RWPE1 (cell line): ENCODE measurements at regions not wholly inside any gene's neighbourhood (a gene's known extent, or its start where the extent isn't known, plus 50 kb on each side); places are given as distances from the start of the nearest gene placed in this dataset.

ENCODE experiments used
- CTCF ChIA-PET: fragments of 350-600 bp; sonication (Branson Sonifier 250); formaldehyde crosslinking; extraction: SDS; loops from one replicate; lab custom pipeline; 2021; lab: Yijun Ruan, JAX
- POLR2A ChIA-PET: fragments of 400-600 bp; formaldehyde crosslinking; extraction: SDS; loops from one replicate; lab custom pipeline; 2020; ENCODE audit warnings: antibody characterized with exemption; ENCODE audit not compliant: low non-redundant PET; lab: Yijun Ruan, JAX
- DNase-seq: peaks from one replicate; pipeline ENCODE4 v3.0.0; 2012; ENCODE audit warnings: low spot score
- H3K27ac ChIP-seq: fragments of 450-650 bp; 2 replicates; pipeline ENCODE4 v1.5.1; 2017
- TF ChIP-seq, protein P1 (sequence below): fragments of 450-650 bp; conservative IDR thresholded peaks from 2 replicates; pipeline ENCODE4 v1.5.1; 2017; ENCODE audit warnings: low read depth, mild to moderate bottlenecking

DNA sequence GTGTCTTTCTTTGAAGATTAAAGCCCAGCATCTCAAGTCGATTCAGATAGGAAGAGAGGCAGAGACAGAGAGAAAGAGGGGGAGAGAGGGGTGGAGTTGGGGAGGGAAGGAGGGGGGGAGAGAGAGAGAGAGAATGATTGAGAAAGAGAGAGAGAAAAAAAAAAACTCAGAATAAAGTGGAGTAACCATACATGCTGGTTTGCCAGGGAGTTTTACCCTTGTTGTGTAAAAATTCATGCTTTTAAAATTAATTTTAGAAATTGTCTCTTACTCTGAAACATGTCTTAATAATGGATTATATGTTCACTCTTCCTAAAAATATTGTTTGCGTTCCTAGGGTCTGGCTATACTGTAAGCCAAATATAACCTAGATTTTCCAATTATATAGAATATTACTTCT, 908.5 kb downstream of the DSC3 start:
- TF ChIP-seq, protein P1, sequence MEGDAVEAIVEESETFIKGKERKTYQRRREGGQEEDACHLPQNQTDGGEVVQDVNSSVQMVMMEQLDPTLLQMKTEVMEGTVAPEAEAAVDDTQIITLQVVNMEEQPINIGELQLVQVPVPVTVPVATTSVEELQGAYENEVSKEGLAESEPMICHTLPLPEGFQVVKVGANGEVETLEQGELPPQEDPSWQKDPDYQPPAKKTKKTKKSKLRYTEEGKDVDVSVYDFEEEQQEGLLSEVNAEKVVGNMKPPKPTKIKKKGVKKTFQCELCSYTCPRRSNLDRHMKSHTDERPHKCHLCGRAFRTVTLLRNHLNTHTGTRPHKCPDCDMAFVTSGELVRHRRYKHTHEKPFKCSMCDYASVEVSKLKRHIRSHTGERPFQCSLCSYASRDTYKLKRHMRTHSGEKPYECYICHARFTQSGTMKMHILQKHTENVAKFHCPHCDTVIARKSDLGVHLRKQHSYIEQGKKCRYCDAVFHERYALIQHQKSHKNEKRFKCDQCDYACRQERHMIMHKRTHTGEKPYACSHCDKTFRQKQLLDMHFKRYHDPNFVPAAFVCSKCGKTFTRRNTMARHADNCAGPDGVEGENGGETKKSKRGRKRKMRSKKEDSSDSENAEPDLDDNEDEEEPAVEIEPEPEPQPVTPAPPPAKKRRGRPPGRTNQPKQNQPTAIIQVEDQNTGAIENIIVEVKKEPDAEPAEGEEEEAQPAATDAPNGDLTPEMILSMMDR, result no peak
- no peak overlapping the region for H3K27ac ChIP-seq
- ChIA-PET POLR2A (no interaction called here), CTCF (no interaction called here)
- DNase-seq, result no peak

DNA sequence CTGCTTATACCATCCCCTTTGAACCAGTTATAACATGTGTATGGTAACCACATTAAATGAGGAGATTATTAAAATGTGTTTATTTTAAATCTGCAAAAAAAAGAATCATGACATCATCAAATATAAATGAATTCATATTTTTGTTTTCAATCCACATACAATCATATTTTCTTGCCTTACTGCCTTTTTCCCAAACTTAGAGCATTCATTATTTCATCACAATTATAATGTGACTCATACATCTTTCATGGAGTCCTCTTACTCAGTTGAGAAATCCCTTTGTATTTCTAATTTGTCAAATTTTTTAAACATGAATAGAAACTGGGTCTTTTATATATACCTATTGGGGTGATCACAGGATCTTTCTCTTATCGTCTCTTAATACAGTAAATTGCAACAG, 909.6 kb downstream of the DSC3 start:
- ChIA-PET CTCF (no interaction called here), POLR2A (no interaction called here)
- no peak overlapping the region for H3K27ac ChIP-seq
- TF ChIP-seq, protein P1, result no peak
- DNase-seq, result peak; percentile 21

DNA sequence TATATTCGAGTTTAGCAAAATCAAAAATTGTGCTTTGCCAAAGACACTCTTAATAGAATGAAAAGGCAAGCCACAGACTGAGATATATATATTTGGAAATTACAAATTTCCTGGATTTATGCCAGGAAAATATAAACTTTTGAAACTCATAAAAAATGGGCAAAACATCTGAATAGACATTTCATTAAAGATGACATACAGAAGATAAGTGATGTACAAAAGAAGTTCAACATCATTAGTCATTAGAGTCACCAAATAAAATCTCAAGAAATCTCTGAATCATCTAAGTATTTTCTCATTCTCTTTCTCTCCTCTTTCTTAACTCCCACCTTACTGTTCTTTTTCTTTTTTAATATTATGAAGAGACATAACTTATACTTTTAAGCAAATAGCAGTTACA, 921.1 kb downstream of the DSC3 start:
- DNase-seq, result no peak
- ChIA-PET CTCF (no interaction called here), POLR2A (no interaction called here)
- TF ChIP-seq, protein P1, result no peak
- H3K27ac ChIP-seq, result no peak overlapping the region

DNA sequence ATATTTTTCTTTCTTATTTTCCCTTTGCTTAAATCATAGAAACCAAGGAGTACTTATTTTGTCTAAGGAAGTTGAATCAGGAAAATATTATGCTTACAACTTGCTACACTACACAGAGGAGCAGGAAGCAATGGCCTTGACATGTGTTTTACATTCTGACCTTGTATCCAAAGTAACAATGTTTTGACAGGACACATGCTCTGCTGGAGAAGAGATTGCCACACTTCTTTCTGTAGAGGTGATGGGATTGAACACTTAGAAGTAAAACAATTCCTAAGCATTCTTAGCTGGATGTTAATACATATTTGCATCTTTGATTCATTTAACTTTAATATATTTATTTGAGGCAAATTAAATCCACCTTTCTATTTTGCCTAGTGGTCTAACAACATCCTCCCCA, 929.1 kb downstream of the DSC3 start:
- H3K27ac ChIP-seq, result no peak overlapping the region
- TF ChIP-seq, protein P1, result no peak
- DNase-seq, result no peak
- POLR2A ChIA-PET, result no interaction called here
- CTCF ChIA-PET, result interaction anchor here (0.6 kb wide), 1 partner anchor 282 kb away, joined by 3 read pairs; no protein-coding TSS in a partner anchor

DNA sequence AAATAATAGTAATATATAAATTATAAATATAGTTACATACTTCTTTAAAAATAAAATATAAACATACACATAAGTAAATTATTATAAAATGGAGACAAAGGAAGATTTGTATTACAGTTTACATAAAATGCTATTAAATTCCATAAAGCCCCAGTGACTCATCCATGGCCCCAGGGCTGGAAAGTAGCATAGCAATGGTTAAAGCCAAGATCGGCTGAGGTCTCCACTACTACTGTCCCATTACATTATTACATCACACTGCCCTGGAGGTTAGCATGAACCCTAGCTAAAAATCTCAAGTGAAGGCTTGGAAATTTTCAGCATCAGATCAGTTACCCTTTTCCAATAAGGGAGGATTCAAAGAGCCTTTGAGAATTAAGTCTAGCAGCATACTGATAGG, 936.2 kb downstream of the DSC3 start:
- DNase-seq, result peak; percentile 46
- POLR2A ChIA-PET, result no interaction called here
- TF ChIP-seq, protein P1, result no peak
- no peak overlapping the region for H3K27ac ChIP-seq
- CTCF ChIA-PET, result interaction anchor here (0.7 kb wide), 1 partner anchor 376 kb away, joined by 4 read pairs; no protein-coding TSS in a partner anchor

DNA sequence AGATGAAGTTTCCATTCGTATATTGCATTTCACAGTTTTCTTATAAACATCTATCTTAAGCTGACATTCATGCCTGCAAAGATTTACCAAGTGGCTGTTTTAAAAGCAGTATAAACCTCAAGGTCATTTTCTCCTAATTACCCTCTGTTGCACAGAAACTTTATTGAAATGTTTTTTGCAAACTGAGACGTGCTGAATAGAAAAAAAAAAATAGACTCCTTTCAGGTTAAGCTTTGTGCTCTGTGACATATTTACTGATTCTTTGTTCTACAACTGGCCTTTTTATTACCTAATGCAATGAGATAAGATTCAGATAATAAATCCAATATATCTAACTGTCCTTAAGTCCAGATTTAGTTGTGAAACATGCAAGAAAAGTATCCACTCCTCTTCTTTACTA, 938.7 kb downstream of the DSC3 start:
- POLR2A ChIA-PET, result no interaction called here
- DNase-seq, result no peak
- TF ChIP-seq, protein P1, result no peak
- H3K27ac ChIP-seq, result no peak overlapping the region
- CTCF ChIA-PET, result no interaction called here

DNA sequence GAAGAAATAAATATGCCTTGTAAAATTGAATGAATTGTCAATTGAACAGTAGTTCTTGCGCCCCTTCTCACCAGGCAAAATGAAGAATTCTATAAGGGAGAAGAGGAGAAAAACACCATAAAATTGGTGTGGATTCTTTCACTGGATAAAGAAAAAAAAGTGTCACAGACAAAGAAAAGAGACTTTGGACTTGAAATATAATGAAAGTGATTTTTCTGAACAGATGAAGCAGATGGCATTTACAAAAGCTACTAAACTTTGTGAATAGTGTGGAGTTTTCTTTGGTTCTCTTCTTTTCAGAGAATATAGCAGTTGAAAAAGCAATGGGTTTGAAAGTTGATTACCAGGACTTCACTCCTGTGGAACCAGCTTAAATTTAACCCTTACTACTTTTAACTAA, 945.7 kb downstream of the DSC3 start:
- TF ChIP-seq, protein P1, result no peak
- ChIA-PET CTCF (no interaction called here), POLR2A (no interaction called here)
- no peak for DNase-seq
- H3K27ac ChIP-seq, result no peak overlapping the region
